ENCODE measurements at regions not wholly inside any gene's neighbourhood (a gene's known extent, or its start where the extent isn't known, plus 50 kb on each side); places are given as distances from the start of the nearest gene placed in this dataset.

- Histone ChIP-seq H3K36me3 (ENCODE audit: control insufficient read depth, insufficient read depth, low read length) (no peaks in the 10 kb centered on the region), H3K9me1 (ENCODE audit: insufficient read depth, low read length) (no peaks in the 10 kb centered on the region), H3K4ac (ENCODE audit: low read depth, low read length) (no peak overlapping the region), H3K9me3 (ENCODE audit: control insufficient read depth, insufficient read depth, low read length) (no peaks in the 10 kb centered on the region), H4K91ac (ENCODE audit: insufficient read depth, low read depth, low read length) (no peak overlapping the region), H3K27me3 (ENCODE audit: control insufficient read depth, insufficient read depth, low read length) (no peaks in the 10 kb centered on the region; the same call in 1 of the 2 replicates), H2AFZ (replicated peaks; ENCODE audit: low read length, poor library complexity) (no peak overlapping the region), H3K56ac (ENCODE audit: extremely low read depth, insufficient read depth, low read length) (no peak overlapping the region), H2AK5ac (ENCODE audit: low read depth, low read length) (no peak overlapping the region), H3K23ac (ENCODE audit: low read depth, low read length) (no peak overlapping the region), H3K27ac (ENCODE audit: insufficient read depth, low read length) (no peak overlapping the region), H3K9ac (ENCODE audit: low read depth, low read length) (no peak overlapping the region), H3K4me1 (ENCODE audit: control insufficient read depth, insufficient read depth, low read length) (no peaks in the 10 kb centered on the region), H3K4me3 (ENCODE audit: insufficient read depth, low read depth, low read length) (no peak overlapping the region), H2AK9ac (replicated peaks; ENCODE audit: low read depth, low read length, poor library complexity) (no peak overlapping the region), H3K14ac (replicated peaks; ENCODE audit: low read depth, low read length) (no peak overlapping the region), H4K5ac (ENCODE audit: low read depth, low read length) (no peak overlapping the region), H3K18ac (ENCODE audit: low read depth, low read length) (no peak overlapping the region), H3K79me1 (ENCODE audit: low read depth in 1 of 2, low read length in 2 of 2) (no peaks in the 10 kb centered on the region), H3K4me2 (ENCODE audit: low read depth, low read length) (no peak overlapping the region), H2BK15ac (ENCODE audit: low read depth, low read length) (no peak overlapping the region), H4K20me1 (ENCODE audit: insufficient read depth, low read length) (no peaks in the 10 kb centered on the region), H2BK5ac (ENCODE audit: low read depth, low read length, poor library complexity, severe bottlenecking) (no peak overlapping the region), H2BK20ac (ENCODE audit: low read depth, low read length) (no peak overlapping the region), H4K8ac (ENCODE audit: low read depth in 2 of 2, low read length in 2 of 2) (no peak overlapping the region), H2BK120ac (ENCODE audit: low read depth, low read length) (no peak overlapping the region)
- in situ Hi-C loops (cut with MboI; ENCODE audit: low sequenced_read_pairs) = no loop called here
- TF ChIP-seq CEBPB (IDR thresholded peaks at IDR 0.05; ENCODE audit: low read depth, low read length) (no peak), NFE2L2 (IDR thresholded peaks at IDR 0.05; ENCODE audit: low read depth, low read length) (no peak), MAFK (IDR thresholded peaks at IDR 0.05; ENCODE audit: low read depth, low read length) (no peak), BHLHE40 (IDR thresholded peaks at IDR 0.05; ENCODE audit: low read depth, low read length) (no peak), RCOR1 (IDR thresholded peaks at IDR 0.05; ENCODE audit: insufficient replicate concordance, low read length) (no peak), ELK1 (IDR thresholded peaks at IDR 0.05; ENCODE audit: borderline replicate concordance, low read depth, low read length) (no peak), POLR2A (IDR thresholded peaks at IDR 0.05; ENCODE audit: low read depth, low read length) (no peak), RAD21 (IDR thresholded peaks at IDR 0.05; ENCODE audit: low read length) (no peak), FOS (IDR thresholded peaks at IDR 0.05; ENCODE audit: low read depth, low read length) (no peak), MAZ (IDR thresholded peaks at IDR 0.05; ENCODE audit: borderline replicate concordance, low read depth, low read length) (no peak), RFX5 (IDR thresholded peaks at IDR 0.05; ENCODE audit: low read depth, low read length) (no peak), SMC3 (IDR thresholded peaks at IDR 0.05; ENCODE audit: low read depth, low read length) (no peak), MXI1 (IDR thresholded peaks at IDR 0.05; ENCODE audit: borderline replicate concordance, low read depth, low read length) (no peak), CHD1 (IDR thresholded peaks at IDR 0.05; ENCODE audit: low read depth, low read length) (no peak)
- TF ChIP-seq, protein P1, sequence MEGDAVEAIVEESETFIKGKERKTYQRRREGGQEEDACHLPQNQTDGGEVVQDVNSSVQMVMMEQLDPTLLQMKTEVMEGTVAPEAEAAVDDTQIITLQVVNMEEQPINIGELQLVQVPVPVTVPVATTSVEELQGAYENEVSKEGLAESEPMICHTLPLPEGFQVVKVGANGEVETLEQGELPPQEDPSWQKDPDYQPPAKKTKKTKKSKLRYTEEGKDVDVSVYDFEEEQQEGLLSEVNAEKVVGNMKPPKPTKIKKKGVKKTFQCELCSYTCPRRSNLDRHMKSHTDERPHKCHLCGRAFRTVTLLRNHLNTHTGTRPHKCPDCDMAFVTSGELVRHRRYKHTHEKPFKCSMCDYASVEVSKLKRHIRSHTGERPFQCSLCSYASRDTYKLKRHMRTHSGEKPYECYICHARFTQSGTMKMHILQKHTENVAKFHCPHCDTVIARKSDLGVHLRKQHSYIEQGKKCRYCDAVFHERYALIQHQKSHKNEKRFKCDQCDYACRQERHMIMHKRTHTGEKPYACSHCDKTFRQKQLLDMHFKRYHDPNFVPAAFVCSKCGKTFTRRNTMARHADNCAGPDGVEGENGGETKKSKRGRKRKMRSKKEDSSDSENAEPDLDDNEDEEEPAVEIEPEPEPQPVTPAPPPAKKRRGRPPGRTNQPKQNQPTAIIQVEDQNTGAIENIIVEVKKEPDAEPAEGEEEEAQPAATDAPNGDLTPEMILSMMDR (conservative IDR thresholded peaks at IDR 0.05; ENCODE audit: low read depth, low read length) = no peak
- TF ChIP-seq, protein P2, sequence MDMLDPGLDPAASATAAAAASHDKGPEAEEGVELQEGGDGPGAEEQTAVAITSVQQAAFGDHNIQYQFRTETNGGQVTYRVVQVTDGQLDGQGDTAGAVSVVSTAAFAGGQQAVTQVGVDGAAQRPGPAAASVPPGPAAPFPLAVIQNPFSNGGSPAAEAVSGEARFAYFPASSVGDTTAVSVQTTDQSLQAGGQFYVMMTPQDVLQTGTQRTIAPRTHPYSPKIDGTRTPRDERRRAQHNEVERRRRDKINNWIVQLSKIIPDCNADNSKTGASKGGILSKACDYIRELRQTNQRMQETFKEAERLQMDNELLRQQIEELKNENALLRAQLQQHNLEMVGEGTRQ (IDR thresholded peaks at IDR 0.05; ENCODE audit: low read depth, low read length) = no peak
- dilution Hi-C loops (cut with HindIII; ENCODE audit: low sequenced_read_pairs, unreplicated experiment) = no loop called here
- ChIA-PET POLR2A (ENCODE audit: unreplicated experiment) (no interaction called here), CTCF (no interaction called here)
- ATAC-seq (ENCODE audit: low read depth) (no peak), DNase-seq (no peak)
- 22% methylated on average over 1 of the region's 2 CpGs; no CpG with 5 or more reads in 1 of the 2 experiments for WGBS, 2 experiments (ENCODE audit: extremely low coverage in 2 of 2, insufficient read length in 1 of 2)
- intact Hi-C loops (cut with micrococcal nuclease) = no loop called here
- BruUV-seq (replicated peaks) = no TSS peak
Measured at GRCh38 chr11:80214413-80214812, 773.6 kb upstream of the TENM4 start.
